Right lobe of liver (tissue), 4 donors: ENCODE measurements at regions not wholly inside any gene's neighbourhood (a gene's known extent, or its start where the extent isn't known, plus 50 kb on each side); places are given as distances from the start of the nearest gene placed in this dataset.

ENCODE experiments used
- POLR2A ChIP-seq: fragments of 450-650 bp; IDR thresholded peaks from one replicate; pipeline ENCODE4 v1.6.1; 2017; ENCODE audit warnings: antibody characterized with exemption, mild to moderate bottlenecking
- TF ChIP-seq, protein P1 (sequence below), 4 donors: fragments of 200-600 bp in 3 of 4; fragments of 450-650 bp in 1 of 4; IDR thresholded peaks; one replicate each; pipeline versions ENCODE4 v1.5.1 to v1.8.0; 2016 to 2022; ENCODE audit warnings: antibody characterized with exemption in 4 of 4, mild to moderate bottlenecking in 2 of 4
- donor health status: DM: no; HTN: no; CAD: no.
- donor health status: DM: no; HTN: no; CAD: no.
- donor health status: DM: no; HTN: yes; CAD: no.

- TF ChIP-seq, protein P1, sequence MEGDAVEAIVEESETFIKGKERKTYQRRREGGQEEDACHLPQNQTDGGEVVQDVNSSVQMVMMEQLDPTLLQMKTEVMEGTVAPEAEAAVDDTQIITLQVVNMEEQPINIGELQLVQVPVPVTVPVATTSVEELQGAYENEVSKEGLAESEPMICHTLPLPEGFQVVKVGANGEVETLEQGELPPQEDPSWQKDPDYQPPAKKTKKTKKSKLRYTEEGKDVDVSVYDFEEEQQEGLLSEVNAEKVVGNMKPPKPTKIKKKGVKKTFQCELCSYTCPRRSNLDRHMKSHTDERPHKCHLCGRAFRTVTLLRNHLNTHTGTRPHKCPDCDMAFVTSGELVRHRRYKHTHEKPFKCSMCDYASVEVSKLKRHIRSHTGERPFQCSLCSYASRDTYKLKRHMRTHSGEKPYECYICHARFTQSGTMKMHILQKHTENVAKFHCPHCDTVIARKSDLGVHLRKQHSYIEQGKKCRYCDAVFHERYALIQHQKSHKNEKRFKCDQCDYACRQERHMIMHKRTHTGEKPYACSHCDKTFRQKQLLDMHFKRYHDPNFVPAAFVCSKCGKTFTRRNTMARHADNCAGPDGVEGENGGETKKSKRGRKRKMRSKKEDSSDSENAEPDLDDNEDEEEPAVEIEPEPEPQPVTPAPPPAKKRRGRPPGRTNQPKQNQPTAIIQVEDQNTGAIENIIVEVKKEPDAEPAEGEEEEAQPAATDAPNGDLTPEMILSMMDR (IDR thresholded peaks at IDR 0.05) = no peak
- TF ChIP-seq POLR2A = no peak
These were observed 198.1 kb upstream of the UGT8 start for GRCh38 chr4:114400531-114400930.
